PFSK-1 (cell line): ENCODE measurements at regions not wholly inside any gene's neighbourhood (a gene's known extent, or its start where the extent isn't known, plus 50 kb on each side); places are given as distances from the start of the nearest gene placed in this dataset.

Experiments used
- FOXP2 ChIP-seq: optimal IDR thresholded peaks from 2 replicates; pipeline ENCODE3; 2011; ENCODE audit warnings: borderline replicate concordance, control low read depth, inconsistent platforms; ENCODE audit not compliant: insufficient read depth; ENCODE audit errors: extremely low read length, extremely low read depth
- POLR2AphosphoS5 ChIP-seq: IDR thresholded peaks from 2 replicates; pipeline ENCODE4 v1.6.1; 2012; ENCODE audit warnings: low read depth, mild to moderate bottlenecking, control low read depth, low read length, moderate library complexity
- REST ChIP-seq, 2 experiments: IDR thresholded peaks; 2 replicates each; pipeline versions ENCODE4 v1.6.1 to v1.8.0; 2011 to 2012; ENCODE audit warnings: low read depth in 2 of 2, low read length in 2 of 2, control low read depth in 1 of 2, inconsistent platforms in 1 of 2, mild to moderate bottlenecking in 1 of 2, moderate library complexity in 1 of 2; ENCODE audit not compliant: insufficient read depth in 1 of 2
- SIN3A ChIP-seq: IDR thresholded peaks from 2 replicates; pipeline ENCODE4 v1.6.1; 2012; ENCODE audit warnings: mild to moderate bottlenecking, low read length, moderate library complexity, borderline replicate concordance; ENCODE audit not compliant: insufficient read depth
- TAF1 ChIP-seq: IDR thresholded peaks from 2 replicates; pipeline ENCODE4 v1.6.1; 2012; ENCODE audit warnings: low read length, control low read depth, borderline replicate concordance; ENCODE audit not compliant: insufficient read depth

- no peak for TF ChIP-seq POLR2AphosphoS5
These were observed 181.1 kb downstream of the SPCS3 start for GRCh38 chr4:176500894-176501293.

GRCh38 chr4:176504118-176504517, 184.4 kb downstream of the SPCS3 start:
- no peak for TF ChIP-seq REST (IDR thresholded peaks at IDR 0.05; ENCODE audit: insufficient read depth in 1 of 2, low read depth in 2 of 2, low read length in 2 of 2)
- TF ChIP-seq FOXP2: no peak
- TF ChIP-seq TAF1: no peak
- no peak for TF ChIP-seq POLR2AphosphoS5
- TF ChIP-seq SIN3A: no peak

- TF ChIP-seq REST (IDR thresholded peaks at IDR 0.05; ENCODE audit: insufficient read depth in 1 of 2, low read depth in 2 of 2, low read length in 2 of 2) (no peak), POLR2AphosphoS5 (no peak), FOXP2 (no peak), TAF1 (no peak), SIN3A (no peak)
These were observed 188.2 kb downstream of the SPCS3 start for GRCh38 chr4:176507845-176508533.

- TF ChIP-seq TAF1: no peak
- TF ChIP-seq SIN3A: no peak
- TF ChIP-seq POLR2AphosphoS5: no peak
- TF ChIP-seq REST (IDR thresholded peaks at IDR 0.05; ENCODE audit: insufficient read depth in 1 of 2, low read depth in 2 of 2, low read length in 2 of 2): no peak
- TF ChIP-seq FOXP2: no peak
These were observed 189.1 kb downstream of the SPCS3 start for GRCh38 chr4:176508780-176509331.

- TF ChIP-seq SIN3A (no peak), FOXP2 (no peak), TAF1 (no peak), REST (IDR thresholded peaks at IDR 0.05; ENCODE audit: insufficient read depth in 1 of 2, low read depth in 2 of 2, low read length in 2 of 2) (no peak), POLR2AphosphoS5 (no peak)
These were observed 205.8 kb downstream of the SPCS3 start for GRCh38 chr4:176525576-176525975.
